CD14-positive monocyte (primary cell): ENCODE measurements at regions not wholly inside any gene's neighbourhood (a gene's known extent, or its start where the extent isn't known, plus 50 kb on each side); places are given as distances from the start of the nearest gene placed in this dataset.

Experiments used
- DNase-seq, 3 donors: peaks; one replicate each; pipeline ENCODE4 v3.0.0-alpha.2; 2011 to 2022
- H2AFZ ChIP-seq: 2 replicates; pipeline ENCODE4 v1.6.0; 2012; ENCODE audit warnings: mild to moderate bottlenecking, low read depth, low read length, inconsistent platforms; ENCODE audit not compliant: insufficient read depth, poor library complexity, severe bottlenecking
- H3K27ac ChIP-seq, 2 donors: 1 replicate in 1 of 2; 2 replicates in 1 of 2; pipeline ENCODE4 v1.5.1; 2012 to 2013; ENCODE audit warnings: low read length in 2 of 2, control low read depth in 1 of 2, inconsistent platforms in 1 of 2, low read depth in 1 of 2, mild to moderate bottlenecking in 1 of 2
- H3K27me3 ChIP-seq, 2 donors: one replicate each; pipeline versions ENCODE4 v1.6.0 to v1.6.1; 2011 to 2013; ENCODE audit warnings: low read length in 2 of 2; ENCODE audit not compliant: control insufficient read depth in 2 of 2, insufficient read depth in 2 of 2
- H3K36me3 ChIP-seq, 2 donors: replicated peaks in 1 of 2; 1 replicate in 1 of 2; 2 replicates in 1 of 2; pipeline versions ENCODE4 v1.5.1 to v1.6.1; 2012 to 2013; ENCODE audit warnings: low read length in 2 of 2, control low read depth in 1 of 2, inconsistent platforms in 1 of 2, mild to moderate bottlenecking in 1 of 2; ENCODE audit not compliant: insufficient read depth in 2 of 2, control insufficient read depth in 1 of 2
- H3K4me1 ChIP-seq, 2 donors: 1 replicate in 1 of 2; 2 replicates in 1 of 2; pipeline versions ENCODE4 v1.5.1 to v1.6.1; 2012 to 2013; ENCODE audit warnings: low read length in 2 of 2, control low read depth in 1 of 2, inconsistent platforms in 1 of 2, mild to moderate bottlenecking in 1 of 2, moderate library complexity in 1 of 2; ENCODE audit not compliant: insufficient read depth in 2 of 2, control insufficient read depth in 1 of 2
- H3K4me2 ChIP-seq: replicated peaks from 2 replicates; pipeline ENCODE3; 2012; ENCODE audit warnings: low read length, moderate library complexity, mild to moderate bottlenecking; ENCODE audit not compliant: poor library complexity, severe bottlenecking; ENCODE audit errors: extremely low read depth
- H3K4me3 ChIP-seq, 3 experiments: fragments of 200-600 bp in 1 of 3; sonication (generic) in 1 of 3; replicated peaks in 1 of 3; 1 replicate in 2 of 3; 2 replicates in 1 of 3; pipeline ENCODE4 v1.5.1; 2011 to 2013; ENCODE audit warnings: low read length in 3 of 3, mild to moderate bottlenecking in 3 of 3, control low read depth in 2 of 3, low read depth in 2 of 3, inconsistent platforms in 1 of 3, moderate library complexity in 1 of 3
- H3K79me2 ChIP-seq: 2 replicates; pipeline ENCODE4 v1.6.0; 2012; ENCODE audit warnings: mild to moderate bottlenecking, control low read depth, inconsistent platforms, low read length, moderate library complexity; ENCODE audit not compliant: insufficient read depth
- H3K9ac ChIP-seq: 2 replicates; pipeline ENCODE4 v1.6.0; 2017; ENCODE audit warnings: low read length, mild to moderate bottlenecking; ENCODE audit not compliant: insufficient read depth, poor library complexity, severe bottlenecking
- H3K9me3 ChIP-seq, 2 donors: replicated peaks in 1 of 2; 1 replicate in 1 of 2; 2 replicates in 1 of 2; pipeline versions ENCODE4 v1.5.1 to v1.6.1; 2012 to 2013; ENCODE audit warnings: low read length in 2 of 2, control low read depth in 1 of 2; ENCODE audit not compliant: control insufficient read depth in 1 of 2, insufficient read depth in 1 of 2
- H4K20me1 ChIP-seq: 2 replicates; pipeline ENCODE4 v1.6.0; 2012; ENCODE audit warnings: mild to moderate bottlenecking, low read length, control low read depth, moderate library complexity; ENCODE audit not compliant: insufficient read depth
- H3K27ac Mint-ChIP-seq, 7 donors: one replicate each; pipeline ENCODE4 v1.8.0; 2020; ENCODE audit warnings: mild to moderate bottlenecking in 7 of 7, mixed read lengths in 7 of 7, moderate library complexity in 6 of 7, inconsistent platforms in 2 of 7
- H3K27me3 Mint-ChIP-seq, 3 donors: one replicate each; pipeline ENCODE4 v1.8.0; 2021 to 2022; ENCODE audit warnings: low read depth in 3 of 3, mild to moderate bottlenecking in 3 of 3, mixed read lengths in 3 of 3, moderate library complexity in 3 of 3, inconsistent platforms in 1 of 3
- H3K36me3 Mint-ChIP-seq, 2 donors: one replicate each; pipeline ENCODE4 v1.8.0; 2020; ENCODE audit warnings: mixed read lengths in 2 of 2, inconsistent platforms in 1 of 2, mild to moderate bottlenecking in 1 of 2
- H3K4me1 Mint-ChIP-seq: one replicate; pipeline ENCODE4 v1.8.0; 2020; ENCODE audit warnings: mild to moderate bottlenecking, mixed read lengths
- H3K4me3 Mint-ChIP-seq, 2 donors: one replicate each; pipeline ENCODE4 v1.8.0; 2020; ENCODE audit warnings: mild to moderate bottlenecking in 2 of 2, mixed read lengths in 2 of 2, moderate library complexity in 1 of 2
- H3K9me3 Mint-ChIP-seq, 7 donors: one replicate each; pipeline ENCODE4 v1.8.0; 2020 to 2022; ENCODE audit warnings: mixed read lengths in 7 of 7, mild to moderate bottlenecking in 6 of 7, moderate library complexity in 6 of 7, inconsistent platforms in 2 of 7
- CTCF ChIP-seq: fragments of 200-600 bp; IDR thresholded peaks from one replicate; pipeline ENCODE4 v1.8.0; 2022; ENCODE audit warnings: antibody characterized with exemption, mild to moderate bottlenecking
- WGBS: methylation state at CpG from one replicate; pipeline ENCODE4 v1.1.5; 2013; ENCODE audit warnings: missing lambda C conversion rate; ENCODE audit not compliant: insufficient coverage; 5-methylcytosine and 5-hydroxymethylcytosine counted together
- intact Hi-C, 2 donors: fragments of 100-400 bp; cut with micrococcal nuclease; formaldehyde crosslinking; loops; one replicate each; pipeline versions ENCODE4 v1.15.0 to v1.15.1; 2023

DNA sequence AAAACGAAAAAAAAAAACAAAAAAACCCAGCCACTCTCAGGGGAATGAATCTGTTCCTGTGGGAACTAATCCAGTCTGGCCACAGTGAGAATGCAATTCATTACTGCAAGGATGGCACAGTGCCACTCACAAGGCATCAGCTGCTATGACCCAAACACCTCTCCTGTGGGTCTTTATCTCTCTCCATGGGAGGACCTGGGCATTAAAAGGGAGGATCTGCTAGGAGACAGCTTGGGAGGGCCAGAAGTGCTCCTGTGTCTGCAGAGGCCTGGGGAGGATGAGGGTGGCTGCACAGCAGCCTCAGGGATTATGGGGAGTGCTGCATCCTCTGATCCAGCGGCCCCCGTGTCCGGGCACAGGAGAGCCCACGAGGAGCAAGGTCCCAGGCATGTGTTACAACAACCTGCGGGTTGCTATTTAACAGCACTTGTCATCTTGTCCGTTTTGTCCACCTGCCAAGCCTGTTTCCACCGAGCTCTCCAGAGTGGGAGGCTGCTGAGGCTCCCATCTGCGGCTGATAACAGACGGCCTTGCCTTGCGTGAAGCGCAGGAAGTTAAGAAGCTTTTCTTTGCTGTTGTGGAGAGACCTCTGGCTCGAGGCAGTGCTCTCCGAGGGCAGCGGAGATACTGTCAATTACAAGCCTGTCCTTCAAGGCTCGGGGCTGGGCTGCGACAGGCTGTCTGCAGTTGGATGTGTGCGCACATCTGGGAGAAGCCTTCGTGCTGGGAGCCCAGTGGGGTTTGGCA, 97.7 kb downstream of the NXPE2 start:
- no peak overlapping the region for H3K4me2 ChIP-seq
- H3K27ac ChIP-seq = no peak overlapping the region
- no peaks in the 10 kb centered on the region for H3K36me3 ChIP-seq
- WGBS = 88% methylated on average over 15 of the region's 19 CpGs
- H3K4me3 ChIP-seq = no peak overlapping the region
- TF ChIP-seq CTCF = no peak
- no peaks in the 10 kb centered on the region for H4K20me1 ChIP-seq
- Mint-ChIP-seq H3K27me3 (peaks cover 0 to 8% (median 7%) of the 10 kb centered on the region in 3 donors), H3K36me3 (no peaks in the 10 kb centered on the region), H3K4me3 (no peak overlapping the region), H3K4me1 (no peaks in the 10 kb centered on the region), H3K27ac (no peak overlapping the region), H3K9me3 (no peaks in the 10 kb centered on the region)
- no peak overlapping the region for H2AFZ ChIP-seq
- H3K4me1 ChIP-seq = no peaks in the 10 kb centered on the region
- no peak overlapping the region for H3K9ac ChIP-seq
- no peak for DNase-seq
- no peaks in the 10 kb centered on the region for H3K9me3 ChIP-seq
- H3K79me2 ChIP-seq = no peaks in the 10 kb centered on the region
- no peaks in the 10 kb centered on the region for H3K27me3 ChIP-seq
- intact Hi-C loops = no loop called here

DNA sequence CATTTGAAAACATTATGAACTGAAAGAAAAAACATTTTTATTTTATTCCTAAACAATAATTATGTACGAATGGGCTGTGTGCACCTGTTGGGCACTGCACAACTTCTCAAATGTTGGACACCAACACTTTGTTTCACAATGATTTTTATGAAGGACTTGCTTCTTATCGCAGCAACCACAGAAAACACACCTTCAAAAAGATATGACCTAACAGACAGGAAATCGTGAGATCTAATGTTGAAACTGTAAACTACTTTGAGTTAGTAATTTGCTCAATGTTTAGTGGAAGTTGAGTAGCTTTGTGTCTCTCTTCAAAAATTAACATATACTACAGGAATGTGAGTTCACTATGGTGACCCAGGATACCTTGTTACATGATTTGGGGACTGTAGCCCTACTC, 98.6 kb downstream of the NXPE2 start:
- Mint-ChIP-seq H3K9me3 (peaks cover 0 to 2% (median 0%) of the 10 kb centered on the region in 7 donors), H3K27ac (no peak overlapping the region), H3K27me3 (peaks cover 0 to 8% (median 6%) of the 10 kb centered on the region in 3 donors), H3K36me3 (no peaks in the 10 kb centered on the region), H3K4me3 (no peak overlapping the region), H3K4me1 (no peaks in the 10 kb centered on the region)
- Histone ChIP-seq H3K79me2 (no peaks in the 10 kb centered on the region), H3K36me3 (no peaks in the 10 kb centered on the region), H3K4me3 (no peak overlapping the region), H3K4me2 (no peak overlapping the region), H3K9ac (no peak overlapping the region), H4K20me1 (no peaks in the 10 kb centered on the region), H3K4me1 (no peaks in the 10 kb centered on the region), H3K9me3 (no peaks in the 10 kb centered on the region), H3K27me3 (no peaks in the 10 kb centered on the region), H2AFZ (no peak overlapping the region), H3K27ac (no peak overlapping the region)
- DNase-seq = no peak
- no CpG with 5 or more reads among the region's 3 CpGs for WGBS
- no peak for TF ChIP-seq CTCF
- intact Hi-C loops = no loop called here
